GM12864 (cell line): ENCODE measurements at regions not wholly inside any gene's neighbourhood (a gene's known extent, or its start where the extent isn't known, plus 50 kb on each side); places are given as distances from the start of the nearest gene placed in this dataset.

Source experiments
- DNase-seq: peaks from one replicate; pipeline ENCODE4 v3.0.0-alpha.2; 2011; ENCODE audit warnings: low read depth
- H3K4me3 ChIP-seq: 2 replicates; pipeline ENCODE4 v1.5.1; 2011; ENCODE audit warnings: mild to moderate bottlenecking, low read depth, low read length, control low read depth
- CTCF ChIP-seq: IDR thresholded peaks from 2 replicates; pipeline ENCODE4 v1.5.1; 2011; ENCODE audit warnings: low read depth, mild to moderate bottlenecking, moderate library complexity, low read length, control low read depth, inconsistent platforms; ENCODE audit errors: missing control alignments

- DNase-seq: no peak
- TF ChIP-seq CTCF: no peak
- H3K4me3 ChIP-seq: no peak overlapping the region
Observed at GRCh38 chr10:78768041-78768835, 300.5 kb upstream of the ZMIZ1 start.

GRCh38 chr10:78768876-78769275 is 299.9 kb upstream of the ZMIZ1 start:
- no peak for DNase-seq
- no peak for TF ChIP-seq CTCF
- no peak overlapping the region for H3K4me3 ChIP-seq

GRCh38 chr10:78769526-78769925 is 299.2 kb upstream of the ZMIZ1 start:
- no peak for DNase-seq
- no peak overlapping the region for H3K4me3 ChIP-seq
- no peak for TF ChIP-seq CTCF

DNA sequence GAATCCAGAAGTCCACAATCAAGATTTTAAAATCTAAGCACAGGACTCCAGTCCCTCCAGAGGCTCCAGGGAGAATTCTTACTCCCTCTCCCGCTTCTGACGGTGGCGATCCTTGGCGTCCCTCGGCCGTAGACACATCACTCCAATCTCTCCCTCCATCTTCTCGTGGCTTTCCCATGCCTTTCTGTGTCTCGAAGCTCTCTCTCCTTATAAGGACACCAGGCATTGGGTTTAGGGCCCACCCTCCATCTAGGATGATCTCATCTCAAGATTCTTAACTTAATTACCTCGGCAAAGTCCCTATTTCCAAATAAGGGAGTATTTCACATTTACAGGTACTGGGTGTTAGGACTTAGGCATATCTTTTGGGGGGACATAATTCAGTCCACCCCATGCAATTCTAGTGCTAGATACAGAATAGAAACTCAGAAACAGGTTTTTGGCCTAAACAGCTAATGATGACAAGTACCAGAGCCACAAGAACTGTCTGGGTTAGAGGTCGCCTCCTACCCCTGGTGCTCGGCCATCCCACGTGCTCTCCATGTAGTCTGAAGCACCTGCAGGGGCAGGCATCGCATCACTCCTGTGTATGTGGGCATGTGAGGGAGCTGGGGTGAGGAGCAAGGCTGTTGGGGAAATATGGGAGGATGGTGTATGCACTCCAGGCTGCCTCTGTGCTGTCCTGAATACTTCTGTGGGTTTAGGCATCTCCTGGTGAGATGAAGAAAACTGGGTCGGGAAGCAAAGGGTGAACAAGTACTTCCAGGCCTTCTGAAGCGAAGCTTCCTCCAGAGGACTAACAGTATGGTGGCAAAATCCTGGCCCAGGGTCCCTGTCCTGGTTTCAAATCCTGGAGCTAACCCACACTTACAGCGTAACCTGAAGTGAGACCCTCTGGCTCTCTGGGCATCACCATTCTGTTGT is 298.3 kb upstream of the ZMIZ1 start:
- no peak for TF ChIP-seq CTCF
- no peak overlapping the region for H3K4me3 ChIP-seq
- no peak for DNase-seq

DNA sequence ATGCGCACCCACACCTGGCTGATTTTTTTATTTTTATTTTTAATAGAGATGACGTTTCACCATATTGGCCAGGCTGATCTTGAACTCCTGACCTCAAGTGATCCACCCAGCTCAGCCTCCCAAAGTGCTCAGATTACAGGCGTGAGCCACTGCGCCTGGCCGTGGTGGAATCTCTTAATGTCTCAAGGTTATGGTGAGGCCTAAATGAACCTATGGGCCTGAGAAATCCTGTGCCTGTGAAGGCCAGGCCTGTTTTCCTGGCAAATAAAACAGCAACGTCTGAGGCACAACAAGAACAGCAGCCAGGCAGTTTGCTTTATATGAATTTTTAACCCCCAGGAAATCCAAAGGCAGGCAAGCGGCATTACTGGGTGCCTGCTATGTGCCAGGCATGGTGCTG is 297.5 kb upstream of the ZMIZ1 start:
- H3K4me3 ChIP-seq: no peak overlapping the region
- DNase-seq: no peak
- TF ChIP-seq CTCF: no peak

DNA sequence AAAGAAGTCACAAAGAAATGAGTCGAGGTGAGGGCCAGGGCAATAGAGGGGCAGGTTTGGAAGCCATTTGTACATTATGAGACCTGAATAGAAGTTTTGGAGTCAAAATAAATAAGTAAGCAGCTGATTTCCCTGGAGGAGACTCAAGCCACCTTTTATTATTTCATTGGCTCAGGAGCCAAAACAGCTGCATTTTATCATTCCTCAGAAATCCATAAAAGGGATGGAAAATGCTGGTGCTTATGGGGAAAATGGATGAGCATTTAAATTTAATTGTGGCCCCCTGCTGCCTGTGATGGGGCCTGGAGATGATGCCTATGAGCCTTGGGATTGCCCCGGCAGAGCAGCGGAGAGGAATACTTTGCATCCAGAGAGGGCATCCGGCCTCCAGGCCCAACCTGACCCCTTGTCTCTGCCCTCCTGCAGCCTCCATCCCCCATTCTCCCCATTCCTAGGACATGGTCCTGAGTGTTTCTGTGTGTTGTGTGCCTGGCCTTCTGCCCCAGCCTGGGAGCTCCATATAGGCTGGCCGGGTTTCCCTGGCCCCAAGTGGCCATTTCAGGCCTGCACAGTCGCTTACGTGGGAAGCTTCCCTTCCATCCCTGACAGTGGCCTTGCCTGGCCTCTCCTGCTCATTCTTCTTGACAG is 296.8 kb upstream of the ZMIZ1 start:
- no peak for TF ChIP-seq CTCF
- no peak for DNase-seq
- no peak overlapping the region for H3K4me3 ChIP-seq
